ENCODE measurements at regions not wholly inside any gene's neighbourhood (a gene's known extent, or its start where the extent isn't known, plus 50 kb on each side); places are given as distances from the start of the nearest gene placed in this dataset.

- no peak for DNase-seq
- no peaks in the 10 kb centered on the region for H3K27me3 ChIP-seq
- no peaks in the 10 kb centered on the region for H3K36me3 ChIP-seq
- no peaks in the 10 kb centered on the region for H3K9me3 ChIP-seq
- no peak overlapping the region for H3K4me3 ChIP-seq
- H3K4me1 ChIP-seq = no peaks in the 10 kb centered on the region
- 82 to 86% methylated on average over 7 of the region's 7 CpGs for WGBS, 2 donors
- intact Hi-C loops (cut with DNase I) = no loop called here
- H3K27ac ChIP-seq = no peak overlapping the region
- no peak for TF ChIP-seq CTCF (IDR thresholded peaks at IDR 0.05)
- TF ChIP-seq POLR2A (IDR thresholded peaks at IDR 0.05) = no peak
Observed at GRCh38 chr4:59387759-59388758, 1812.1 kb upstream of the ADGRL3 start.

- Histone ChIP-seq H3K4me3 (no peak overlapping the region), H3K36me3 (no peaks in the 10 kb centered on the region), H3K27ac (no peak overlapping the region), H3K9me3 (peaks cover 0 to 8% (median 0%) of the 10 kb centered on the region in 3 donors), H3K4me1 (no peaks in the 10 kb centered on the region), H3K27me3 (no peaks in the 10 kb centered on the region)
- intact Hi-C loops (cut with DNase I) = no loop called here
- 63% methylated on average over 3 of the region's 5 CpGs; no CpG with 5 or more reads in 1 of the 2 donors for WGBS, 2 donors
- TF ChIP-seq CTCF (IDR thresholded peaks at IDR 0.05) (no peak), POLR2A (IDR thresholded peaks at IDR 0.05) (no peak)
- no peak for DNase-seq
Observed at GRCh38 chr4:59393780-59394179, 1806.3 kb upstream of the ADGRL3 start.

- Histone ChIP-seq H3K36me3 (no peaks in the 10 kb centered on the region), H3K27ac (no peak overlapping the region), H3K4me3 (no peak overlapping the region), H3K27me3 (no peaks in the 10 kb centered on the region), H3K4me1 (no peaks in the 10 kb centered on the region), H3K9me3 (no peaks in the 10 kb centered on the region)
- no peak for DNase-seq
- TF ChIP-seq POLR2A (IDR thresholded peaks at IDR 0.05) = no peak
- TF ChIP-seq CTCF (IDR thresholded peaks at IDR 0.05) = no peak
- WGBS, 2 donors = 40 to 45% methylated on average over 4 of the region's 4 CpGs
- intact Hi-C loops (cut with DNase I) = no loop called here
Observed at GRCh38 chr4:59400334-59400733, 1799.8 kb upstream of the ADGRL3 start.

- H3K27ac ChIP-seq = no peak overlapping the region
- no peaks in the 10 kb centered on the region for H3K9me3 ChIP-seq
- TF ChIP-seq POLR2A (IDR thresholded peaks at IDR 0.05) (no peak), CTCF (IDR thresholded peaks at IDR 0.05) (no peak)
- H3K4me1 ChIP-seq = no peaks in the 10 kb centered on the region
- DNase-seq = no peak
- no peak overlapping the region for H3K4me3 ChIP-seq
- intact Hi-C loops (cut with DNase I) = no loop called here
- no peaks in the 10 kb centered on the region for H3K36me3 ChIP-seq
- no peaks in the 10 kb centered on the region for H3K27me3 ChIP-seq
Observed at GRCh38 chr4:59409647-59410046, 1790.5 kb upstream of the ADGRL3 start.

GRCh38 chr4:59412739-59413138 lies 1787.4 kb upstream of the ADGRL3 start:
- H3K27me3 ChIP-seq = no peaks in the 10 kb centered on the region
- WGBS, 2 donors = 59 to 63% methylated on average over 4 of the region's 5 CpGs
- no peak overlapping the region for H3K27ac ChIP-seq
- H3K4me3 ChIP-seq = no peak overlapping the region
- intact Hi-C loops (cut with DNase I) = no loop called here
- TF ChIP-seq CTCF (IDR thresholded peaks at IDR 0.05) (no peak), POLR2A (IDR thresholded peaks at IDR 0.05) (no peak)
- no peaks in the 10 kb centered on the region for H3K9me3 ChIP-seq
- H3K4me1 ChIP-seq = no peaks in the 10 kb centered on the region
- no peak for DNase-seq
- H3K36me3 ChIP-seq = no peaks in the 10 kb centered on the region
